ENCODE measurements at regions not wholly inside any gene's neighbourhood (a gene's known extent, or its start where the extent isn't known, plus 50 kb on each side); places are given as distances from the start of the nearest gene placed in this dataset.
"Not testable (repeated sequence)": the region's sequence is repeated elsewhere in the genome, so short reads cannot be mapped to it uniquely, and the experiment has no call there.

DNA sequence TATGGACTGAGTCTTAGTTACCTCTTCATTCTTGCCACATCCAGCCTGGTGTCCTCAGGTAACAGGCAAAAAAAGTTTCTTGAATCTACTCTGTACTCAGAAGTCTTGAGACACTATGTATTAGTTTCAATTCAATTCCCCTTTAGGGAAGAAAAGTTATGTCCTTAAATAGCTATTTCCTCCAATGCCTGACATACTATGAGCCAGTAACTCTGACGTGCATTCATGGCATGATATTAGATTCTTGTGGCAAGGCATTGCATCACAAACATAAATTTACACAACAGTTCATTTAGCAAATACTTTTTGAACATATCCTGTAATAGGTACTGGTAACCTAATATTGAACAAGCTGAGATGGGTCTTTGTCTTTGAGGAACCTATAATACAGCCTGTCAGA lies 109.3 kb upstream of the FOXB1 start:
- DNase-seq = no peak

DNA sequence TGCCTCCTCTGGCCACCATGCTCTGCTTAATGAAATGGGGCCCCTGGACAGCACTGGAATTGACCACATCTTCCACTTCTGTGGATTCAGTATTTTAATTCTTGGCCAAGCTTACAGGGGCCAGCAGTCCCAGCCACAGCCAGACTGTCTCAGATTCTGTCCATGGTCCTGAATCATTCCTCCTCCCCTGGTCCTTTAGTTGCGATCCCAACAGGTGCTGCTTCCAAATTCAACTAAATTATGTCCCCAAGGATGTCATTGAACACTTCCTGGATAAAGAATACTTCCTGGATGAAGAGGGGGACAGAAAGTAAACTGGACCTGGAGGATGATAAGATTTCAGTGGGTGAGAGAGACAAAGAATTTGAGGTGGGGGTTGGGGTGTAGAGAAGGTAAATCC lies 111.1 kb upstream of the FOXB1 start:
- DNase-seq = no peak

DNA sequence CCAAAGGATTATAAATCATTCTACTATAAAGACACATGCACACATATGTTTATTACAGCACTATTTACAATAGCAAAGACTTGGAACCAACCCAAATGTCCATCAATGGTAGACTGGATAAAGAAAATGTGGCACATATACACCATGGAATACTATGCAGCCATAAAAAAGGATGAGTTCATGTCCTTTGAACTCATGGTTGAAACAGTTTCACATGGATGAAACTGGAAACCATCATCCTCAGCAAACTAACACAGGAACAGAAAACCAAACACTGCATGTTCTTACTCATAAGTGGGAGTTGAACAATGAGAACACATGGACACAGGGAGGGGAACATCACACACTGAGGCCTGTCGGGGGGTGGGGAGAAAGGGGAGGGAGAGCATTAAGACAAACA lies 116.2 kb upstream of the FOXB1 start:
- not testable (repeated sequence) for DNase-seq

DNA sequence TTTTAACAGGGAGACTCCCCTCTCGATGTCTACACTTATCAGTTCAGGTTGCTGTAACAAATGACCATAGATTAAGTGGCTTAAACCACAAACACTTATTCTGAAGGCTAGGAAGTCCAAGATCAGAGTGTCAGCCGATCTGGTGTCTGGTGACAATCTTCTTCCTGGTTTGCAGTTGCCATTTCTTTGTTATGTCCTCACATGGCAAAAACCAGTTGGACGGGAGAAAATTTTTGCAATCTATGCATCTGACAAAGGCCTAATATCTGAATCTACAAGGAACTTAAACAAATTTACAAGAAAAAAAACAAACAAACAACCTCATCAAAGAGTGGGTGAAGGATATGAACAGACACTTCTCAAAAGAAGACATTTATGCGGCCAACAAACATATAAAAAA lies 116.9 kb upstream of the FOXB1 start:
- DNase-seq = no peak

DNA sequence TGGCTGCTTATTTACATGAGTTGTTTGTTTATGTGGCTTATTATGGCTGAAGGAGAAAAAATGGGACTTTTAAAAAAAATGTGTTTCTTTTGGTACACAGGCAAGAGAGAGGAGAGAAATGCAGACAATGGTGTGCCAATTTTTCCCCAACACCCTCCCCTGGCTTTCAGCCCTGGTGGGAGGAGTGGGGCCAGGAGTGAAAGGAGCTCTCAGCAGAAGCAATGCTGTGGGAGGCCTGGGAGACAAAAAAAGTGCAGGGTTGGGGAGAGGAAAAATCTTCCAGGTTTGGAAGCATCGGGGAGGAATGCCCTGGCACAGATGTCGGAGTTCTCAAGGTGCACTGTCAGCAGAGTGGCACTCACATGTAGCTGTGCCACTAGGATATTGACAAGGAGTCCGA lies 117.7 kb upstream of the FOXB1 start:
- no peak for DNase-seq

DNA sequence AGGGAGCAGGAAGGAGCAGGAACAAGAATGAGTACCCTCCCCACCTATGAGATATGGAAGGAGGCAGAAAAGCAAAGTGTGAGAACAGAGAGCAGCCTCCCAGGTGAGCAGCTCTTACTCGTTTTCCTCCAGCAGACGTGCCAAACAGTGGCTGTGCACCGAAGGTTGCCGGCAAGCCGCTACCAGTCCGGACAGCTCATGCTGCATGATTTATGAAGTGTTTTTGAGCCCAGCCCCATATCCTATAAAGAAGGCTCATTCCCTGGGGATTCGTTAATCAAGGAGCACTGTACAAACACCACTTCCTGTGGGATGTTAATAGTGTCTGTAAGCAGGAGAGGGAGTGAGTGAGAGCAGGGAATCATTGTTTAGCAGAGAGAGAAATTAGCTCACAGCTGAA lies 118.3 kb upstream of the FOXB1 start:
- no peak for DNase-seq

DNA sequence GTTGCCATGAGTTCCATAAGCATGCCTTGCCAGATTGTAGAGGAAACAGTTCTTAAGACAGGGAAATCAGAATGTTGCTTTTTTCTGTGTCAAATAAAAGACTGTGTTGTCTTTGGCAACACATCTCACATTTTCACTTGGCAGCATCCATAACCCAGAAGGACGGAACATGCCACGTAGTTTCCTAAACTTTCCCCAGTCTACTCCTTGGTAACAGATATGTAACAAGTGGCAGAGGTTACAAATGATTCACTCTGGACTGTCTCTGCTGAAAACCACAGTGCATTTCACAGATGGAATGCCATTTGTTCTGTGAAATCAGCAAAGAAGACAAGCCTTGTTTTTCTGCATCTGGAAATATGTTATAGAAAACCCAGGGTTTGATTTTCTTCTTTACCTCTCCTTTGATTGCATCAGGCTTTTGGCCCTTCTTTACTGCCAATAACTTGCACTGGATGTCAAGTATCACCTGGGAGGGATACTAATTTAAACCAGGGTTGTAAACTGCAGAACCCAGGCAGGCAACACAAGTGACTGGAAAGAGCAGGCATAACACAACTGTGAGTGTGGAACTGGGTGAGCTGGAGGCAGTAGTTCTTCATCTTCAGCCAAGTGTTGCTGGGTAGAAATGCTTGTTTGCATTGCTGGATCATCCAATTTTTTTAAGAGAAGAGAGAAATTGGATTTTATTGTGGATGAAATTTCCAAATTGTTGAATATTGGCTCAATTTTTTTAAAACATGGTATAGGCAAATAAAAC lies 124.4 kb upstream of the FOXB1 start:
- DNase-seq = no peak

DNA sequence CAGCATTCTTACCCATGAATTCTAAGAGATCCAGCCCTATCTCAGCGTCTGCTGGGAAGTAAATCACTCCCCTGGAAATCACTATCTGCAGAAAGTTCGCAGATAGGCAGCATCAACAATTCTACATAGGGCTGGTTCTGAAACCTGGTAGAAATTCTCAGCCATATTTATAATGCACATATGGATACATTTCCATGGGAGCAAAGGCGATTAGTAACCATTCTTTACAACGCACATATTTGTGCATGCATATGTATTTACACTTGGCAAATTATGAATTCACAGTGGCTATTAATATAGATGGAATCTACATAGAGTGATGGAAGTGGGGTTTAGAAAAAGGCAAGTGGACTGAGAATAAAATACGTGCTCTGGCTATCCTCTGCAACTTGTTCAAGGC lies 128.0 kb upstream of the FOXB1 start:
- no peak for DNase-seq

DNA sequence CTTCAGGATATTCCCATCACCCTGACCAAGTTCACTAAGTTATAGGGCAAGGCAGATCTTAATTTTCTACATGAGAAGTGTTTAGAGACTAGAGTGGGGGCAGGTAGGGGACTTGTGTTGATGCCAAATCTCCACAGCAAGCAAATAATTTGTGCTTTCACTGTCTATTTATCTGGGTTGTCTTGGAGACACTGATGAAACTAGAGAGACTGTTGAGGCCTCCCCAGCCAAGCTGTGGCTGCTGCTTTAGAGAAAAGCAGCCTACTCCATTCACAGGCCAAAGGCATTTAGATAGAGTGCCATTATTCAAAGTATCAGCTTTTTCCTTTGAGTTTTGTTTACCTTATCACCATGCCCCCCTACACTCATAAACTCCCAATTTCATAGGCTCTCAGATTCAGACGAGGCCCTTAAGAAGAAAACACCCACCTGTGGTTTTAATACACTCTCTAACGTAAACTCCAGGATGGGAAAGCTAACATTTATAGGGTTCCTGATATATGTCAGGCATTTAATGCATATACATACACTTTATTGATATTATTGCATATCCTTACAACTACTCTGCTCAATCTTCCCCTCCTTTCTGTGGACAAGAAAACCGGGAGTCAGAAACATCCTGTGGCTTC lies 130.4 kb upstream of the FOXB1 start:
- DNase-seq = no peak

DNA sequence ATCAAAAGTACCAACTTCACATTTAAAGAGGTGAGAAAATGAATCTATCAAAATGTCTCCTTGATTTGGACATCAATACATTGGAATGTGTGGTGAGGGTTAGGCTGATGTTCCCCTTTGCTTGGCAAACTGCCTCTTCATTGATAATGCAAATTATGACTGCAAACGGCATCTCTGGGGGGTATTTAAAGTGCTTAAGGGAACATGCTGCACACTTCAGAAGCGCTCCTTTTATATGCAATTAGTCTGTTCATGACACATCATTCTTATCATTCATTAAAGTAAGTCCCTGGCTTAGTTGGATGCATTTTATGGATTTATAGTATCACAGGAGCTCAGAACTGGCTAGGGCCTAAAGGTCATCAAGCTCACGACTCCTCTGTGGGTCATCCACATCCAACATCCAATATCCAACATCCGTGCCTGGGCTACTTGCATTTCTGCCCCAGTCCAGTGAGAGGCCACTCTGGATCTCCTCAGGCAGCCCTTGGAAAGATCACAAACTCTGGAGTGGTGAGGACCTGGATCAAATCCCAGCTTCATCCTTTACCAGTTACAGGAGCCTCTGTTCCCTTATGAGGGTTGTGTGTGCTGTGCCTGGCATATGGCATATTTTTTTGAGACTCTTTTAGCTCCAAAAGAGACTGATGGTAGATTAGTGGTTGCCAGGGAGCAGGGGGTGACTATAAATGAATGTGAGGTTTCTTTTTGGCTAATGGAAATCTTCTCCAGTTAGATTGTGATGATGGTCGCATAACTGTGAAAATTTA lies 136.8 kb upstream of the FOXB1 start:
- no peak for DNase-seq

DNA sequence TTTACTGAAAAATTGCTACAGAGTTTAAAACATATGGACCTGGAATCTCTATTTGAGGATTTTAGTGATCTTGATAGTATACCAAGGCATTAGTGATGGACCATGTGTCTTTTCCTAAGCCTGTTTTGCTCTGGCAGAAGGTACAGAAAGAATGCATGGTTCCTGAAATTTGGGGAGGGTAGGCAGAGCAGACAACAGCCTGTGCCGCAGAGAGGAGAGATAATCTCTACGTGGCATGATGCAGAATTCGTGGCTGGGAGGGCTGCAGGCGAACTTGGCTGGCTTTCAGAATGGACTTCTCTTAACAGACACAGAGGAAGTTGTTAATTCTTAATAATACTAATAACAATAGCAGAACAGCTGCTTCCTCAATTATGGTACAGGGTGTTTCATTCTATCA lies 137.5 kb upstream of the FOXB1 start:
- no peak for DNase-seq

DNA sequence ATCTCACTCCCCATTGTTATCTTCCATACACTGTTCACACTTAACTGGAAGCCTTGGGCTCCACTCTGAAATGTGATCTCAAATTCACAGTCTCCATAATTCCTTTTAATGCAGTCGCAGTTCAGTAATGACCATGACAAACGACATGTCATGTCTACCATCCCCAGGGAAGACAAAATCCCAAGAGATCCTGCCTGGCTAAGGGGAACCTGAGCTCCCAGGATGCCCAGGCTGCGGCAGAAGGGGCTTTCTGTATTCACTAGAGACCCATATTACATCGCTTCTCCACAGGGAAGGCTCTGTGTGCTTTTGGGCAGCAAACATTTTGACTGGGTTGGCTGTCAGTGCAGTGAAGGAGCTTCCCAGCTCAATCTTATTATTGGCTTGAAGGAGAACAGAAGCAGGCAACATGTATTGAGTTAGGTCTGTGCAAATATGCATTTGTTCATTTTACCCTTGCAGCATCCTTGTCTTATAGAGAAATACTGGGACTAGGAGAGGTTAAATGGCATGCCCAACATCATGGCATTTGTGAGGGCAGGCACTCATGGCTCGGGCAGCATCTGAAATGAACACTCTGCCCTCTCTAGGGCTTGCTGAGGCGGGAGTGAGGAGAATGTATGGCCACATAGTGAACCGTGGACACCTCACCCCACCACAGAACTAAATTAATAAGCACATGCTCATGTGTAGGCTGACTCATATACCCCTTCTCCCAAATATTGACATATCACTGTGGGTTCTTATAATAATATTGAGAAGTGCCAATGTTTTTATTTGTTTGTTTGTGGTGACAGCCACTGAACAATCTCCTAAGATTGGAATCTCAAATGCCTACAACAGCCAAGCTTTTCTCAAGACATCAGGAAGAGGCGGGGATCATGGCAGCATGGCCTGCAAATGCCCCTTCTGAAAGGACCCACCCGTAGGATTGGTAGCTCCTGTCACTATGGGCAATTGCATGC lies 141.6 kb upstream of the FOXB1 start:
- no peak for DNase-seq

DNA sequence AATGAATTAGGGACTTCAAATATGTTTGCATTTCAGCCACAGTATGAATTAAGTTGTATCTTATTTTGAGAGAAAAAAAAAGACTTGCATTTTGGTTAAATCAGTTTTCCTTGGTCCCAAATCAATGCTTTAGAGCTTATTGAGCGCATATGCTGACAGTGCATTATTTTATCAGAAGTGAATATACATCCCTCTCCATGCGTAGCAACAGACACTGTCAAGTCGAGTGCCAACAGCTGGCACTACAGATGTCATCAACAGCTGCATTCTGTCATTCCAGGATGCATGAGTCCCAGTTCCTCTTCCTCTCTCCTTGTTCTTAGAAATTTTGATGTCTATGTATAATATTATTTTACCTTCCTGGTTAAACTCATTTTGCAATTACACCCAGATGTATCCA lies 156.1 kb upstream of the FOXB1 start:
- DNase-seq = no peak

DNA sequence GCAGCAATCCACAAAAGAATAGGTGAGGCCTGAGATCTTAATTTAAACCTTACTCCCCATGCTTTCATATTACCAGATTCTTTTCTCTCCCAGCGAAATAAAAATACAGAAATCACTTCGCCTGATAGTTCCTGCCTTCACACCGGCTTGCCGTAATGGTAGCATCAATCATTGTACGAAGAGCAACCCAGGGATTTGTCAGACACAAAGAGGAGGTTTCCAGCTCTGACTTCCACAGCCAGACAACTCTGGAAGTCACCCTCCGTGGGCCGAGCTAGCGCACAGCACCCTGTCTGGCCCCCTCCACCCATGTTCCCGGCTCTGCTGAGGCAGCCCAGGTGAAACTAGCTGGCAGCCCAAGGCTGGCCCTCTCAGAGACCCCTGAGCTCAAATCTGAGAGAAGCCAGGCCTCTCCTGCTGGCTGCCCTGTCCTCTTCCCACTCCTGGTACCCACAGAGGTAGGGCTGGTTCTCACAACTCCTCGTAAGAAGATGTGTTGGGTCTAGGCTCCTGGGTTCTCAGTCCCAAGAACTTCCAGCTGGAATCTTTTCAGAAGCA lies 156.9 kb upstream of the BNIP2 start:
- no peak for DNase-seq

DNA sequence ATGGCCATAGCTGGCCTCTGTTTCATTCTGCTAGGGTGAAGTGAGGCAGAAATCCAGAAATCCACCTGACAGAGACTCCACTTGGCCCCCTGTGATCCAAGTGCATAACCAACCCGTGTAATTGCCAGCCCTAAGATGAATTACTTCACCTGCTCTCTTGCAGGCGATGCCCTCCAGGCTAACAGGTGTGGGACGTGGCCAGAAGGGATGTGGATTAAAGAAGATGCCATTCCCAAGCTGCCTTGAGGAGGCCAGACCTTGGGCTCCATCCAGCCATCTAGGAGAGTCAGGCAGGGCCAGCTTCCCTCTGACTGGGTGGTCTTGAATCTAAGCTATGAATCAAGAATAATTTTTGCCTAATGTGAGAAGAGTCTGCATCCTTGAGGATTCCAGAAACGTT lies 154.5 kb upstream of the BNIP2 start:
- no peak for DNase-seq

DNA sequence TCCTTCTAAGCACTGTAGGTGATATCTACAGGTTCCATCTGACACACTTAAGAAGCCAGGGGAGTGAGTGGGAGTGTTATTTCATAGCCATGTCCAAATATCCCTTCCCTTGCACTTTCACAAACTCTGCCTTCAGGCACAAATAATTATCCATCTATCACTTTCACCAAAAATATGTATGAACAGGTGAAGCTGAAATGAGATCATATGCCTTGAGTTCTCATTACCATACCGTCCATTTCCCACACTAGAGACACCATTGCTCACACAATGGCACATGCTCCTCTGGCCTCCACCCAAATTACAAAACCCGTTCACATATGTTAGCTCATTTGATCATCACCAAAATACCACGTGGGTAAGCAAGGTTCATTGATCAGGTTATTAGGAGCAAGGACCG lies 151.9 kb upstream of the BNIP2 start:
- no peak for DNase-seq

DNA sequence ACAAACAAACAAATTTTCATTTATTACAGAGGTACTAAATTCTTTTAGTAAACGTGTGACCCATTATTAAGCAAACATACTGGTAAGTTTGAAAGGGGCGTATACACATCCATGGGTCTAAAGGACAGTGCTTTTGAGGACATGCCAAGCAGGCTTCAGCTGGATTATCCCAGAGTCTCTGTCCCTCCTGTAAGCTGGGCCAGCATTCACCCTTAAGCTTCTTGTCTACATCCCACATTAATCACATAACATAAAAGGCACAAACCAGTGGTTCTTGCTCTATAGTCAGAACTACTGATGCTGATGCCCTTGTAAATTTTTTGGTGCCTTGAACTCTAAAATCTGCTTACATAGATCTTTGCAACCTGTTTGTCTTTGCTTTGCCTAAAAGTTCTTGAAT lies 150.8 kb upstream of the BNIP2 start:
- no peak for DNase-seq

DNA sequence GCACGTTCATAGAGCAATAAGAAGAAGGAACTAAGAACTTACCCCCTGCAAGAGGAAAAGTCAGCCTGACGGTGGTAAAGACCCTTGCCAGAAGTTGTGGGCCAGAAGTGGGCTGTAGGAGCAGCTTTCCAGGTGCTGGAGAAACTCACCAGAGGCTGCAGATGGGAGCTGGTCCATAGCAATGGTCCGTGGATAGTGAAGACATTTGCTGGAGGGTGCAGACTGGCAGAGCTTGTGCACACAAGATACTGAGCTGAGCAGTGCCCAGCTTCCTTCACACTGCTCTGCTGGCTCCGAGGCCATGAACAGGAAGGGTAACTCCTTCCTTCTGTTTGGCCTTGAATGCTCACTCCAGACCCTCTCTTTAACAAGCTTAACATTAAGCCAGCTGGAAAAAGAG lies 149.8 kb upstream of the BNIP2 start:
- DNase-seq = no peak

DNA sequence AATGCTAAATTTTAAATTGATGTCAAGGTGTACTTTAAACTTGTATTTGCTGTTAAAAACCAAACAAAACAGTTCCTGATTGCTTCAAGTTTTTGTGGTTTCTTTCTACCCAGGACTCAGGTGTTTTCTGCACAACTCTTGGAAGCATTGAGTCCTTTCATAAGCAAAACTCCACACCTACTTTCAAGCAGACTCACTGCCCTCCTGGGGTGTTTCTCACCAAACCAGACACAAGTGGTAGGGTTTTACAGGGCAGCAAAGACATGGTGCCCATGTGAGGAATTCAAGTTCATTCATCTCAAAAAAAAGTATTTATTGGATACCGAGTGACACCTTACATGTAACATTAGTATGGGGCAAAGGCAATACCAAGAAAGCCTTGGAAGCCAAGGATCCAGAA lies 146.7 kb upstream of the BNIP2 start:
- DNase-seq = no peak

DNA sequence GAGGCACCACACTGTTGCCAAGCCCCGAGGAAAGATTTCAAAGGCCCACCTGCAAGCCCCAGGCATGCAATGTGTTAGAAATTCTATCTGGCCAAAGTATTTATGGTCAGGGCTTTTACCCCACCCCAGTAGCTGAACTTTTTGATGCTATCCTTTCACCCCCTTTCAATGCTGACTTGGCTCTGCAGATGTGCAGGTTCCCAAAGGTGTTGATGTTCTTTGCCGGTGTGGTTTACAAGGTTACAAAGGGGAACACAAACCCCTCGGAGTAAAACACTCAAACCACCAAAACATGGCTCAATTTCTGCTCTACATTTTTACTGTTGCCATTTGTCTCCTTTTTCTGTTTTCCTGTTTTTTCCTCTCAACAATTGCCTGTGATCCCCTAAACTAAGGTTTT lies 145.4 kb upstream of the BNIP2 start:
- DNase-seq = no peak

DNA sequence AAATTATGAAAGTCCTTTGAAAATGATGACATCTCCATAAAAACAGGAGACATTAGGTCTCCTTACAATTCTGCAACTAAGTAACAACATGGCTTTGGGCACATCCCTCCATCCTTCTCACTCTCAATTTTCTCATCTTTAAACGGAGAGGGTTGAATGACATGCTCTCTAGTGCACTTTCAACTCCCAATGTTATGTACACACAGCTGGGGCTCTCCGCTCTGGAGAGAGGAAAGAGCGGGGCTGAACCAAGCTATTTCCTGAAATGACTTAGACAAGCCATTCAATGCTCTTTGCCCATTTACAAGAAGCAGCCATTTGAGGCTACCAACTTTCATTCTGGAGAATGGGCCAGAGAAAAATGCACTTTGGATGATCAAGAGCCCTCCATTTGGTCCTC lies 144.2 kb upstream of the BNIP2 start:
- DNase-seq = no peak

DNA sequence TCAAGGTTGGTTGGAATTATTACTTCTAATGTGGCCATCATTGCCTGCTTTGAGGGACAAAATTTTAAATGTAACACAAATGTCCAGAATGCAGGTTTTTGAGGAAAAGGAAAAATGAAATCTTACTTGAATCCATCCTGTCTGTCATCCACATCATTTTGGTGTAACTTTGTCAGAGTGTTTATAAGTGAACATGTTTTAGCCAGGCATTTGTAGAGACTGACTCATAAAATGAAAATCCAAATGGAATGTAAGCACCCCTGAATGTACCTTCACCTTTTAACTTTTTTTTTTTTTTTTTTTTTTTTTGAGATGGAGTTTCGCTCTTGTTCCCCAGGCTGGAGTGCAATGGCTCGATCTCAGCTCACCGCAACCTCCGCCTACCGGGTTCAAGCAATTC lies 141.8 kb upstream of the BNIP2 start:
- DNase-seq = no peak

DNA sequence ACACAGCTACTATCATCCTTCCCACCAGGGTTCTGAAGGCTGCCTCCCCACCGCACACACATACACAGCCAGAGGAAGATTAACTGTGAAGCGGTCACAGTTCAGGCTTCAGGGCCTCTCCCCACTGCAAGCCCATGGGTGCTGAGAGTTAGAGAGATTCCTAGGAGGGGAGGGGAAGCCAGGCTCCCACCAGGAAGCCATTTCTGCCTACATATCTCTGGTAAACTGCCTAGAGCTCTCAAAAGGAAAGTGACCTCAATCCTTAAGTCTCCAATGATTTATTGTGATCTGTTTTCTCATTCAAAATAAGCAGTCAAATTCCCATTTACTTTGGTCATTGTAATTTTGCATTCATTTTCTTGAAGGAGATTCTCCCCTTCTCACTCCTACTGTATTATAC lies 141.0 kb upstream of the BNIP2 start:
- DNase-seq = no peak

Measured in midbrain (tissue), 1 donor.